SK-N-SH (cell line): ENCODE measurements at regions not wholly inside any gene's neighbourhood (a gene's known extent, or its start where the extent isn't known, plus 50 kb on each side); places are given as distances from the start of the nearest gene placed in this dataset.

Experiments
- CTCF ChIA-PET: fragments of 300-600, 350-600 bp; formaldehyde crosslinking; extraction: SDS; loops from one replicate; lab custom pipeline; 2021; lab: Yijun Ruan, JAX
- POLR2A ChIA-PET: fragments of 350-600 bp; sonication (Branson Sonifier 250); formaldehyde crosslinking; extraction: SDS; loops from one replicate; lab custom pipeline; 2020; ENCODE audit warnings: antibody characterized with exemption, inconsistent platforms; lab: Yijun Ruan, JAX
- DNase-seq: peaks from one replicate; pipeline ENCODE4 v3.0.0; 2012
- H2AFZ ChIP-seq: fragments of 200-600 bp; sonication (generic); 2 replicates; pipeline ENCODE4 v1.8.1; 2016; ENCODE audit warnings: antibody characterized with exemption, mild to moderate bottlenecking, low read depth
- H3F3A ChIP-seq: fragments of 200-600 bp; sonication (generic); replicated peaks from 2 replicates; pipeline ENCODE3; 2016; ENCODE audit warnings: antibody characterized with exemption, mild to moderate bottlenecking; ENCODE audit not compliant: insufficient read depth
- H3K27ac ChIP-seq, 2 experiments: fragments of 200-500 bp in 1 of 2; fragments of 200-600 bp in 1 of 2; sonication (Bioruptor generic) in 1 of 2; sonication (generic), shearing (Covaris generic) in 1 of 2; 2 replicates each; pipeline versions ENCODE4 v1.5.1 to v1.6.1; 2014 to 2016; ENCODE audit warnings: low read depth in 2 of 2, inconsistent platforms in 1 of 2, low read length in 1 of 2, mild to moderate bottlenecking in 1 of 2, mixed read lengths in 1 of 2
- H3K27me3 ChIP-seq: fragments of 200-600 bp; sonication (generic), shearing (Covaris generic); 2 replicates; pipeline ENCODE4 v1.6.1; 2016; ENCODE audit warnings: mixed run types; ENCODE audit not compliant: insufficient read depth
- H3K36me3 ChIP-seq, 2 experiments: fragments of 200-500 bp in 1 of 2; fragments of 200-600 bp in 1 of 2; sonication (Bioruptor generic) in 1 of 2; sonication (generic) in 1 of 2; replicated peaks in 1 of 2; 2 replicates each; pipeline versions ENCODE3 to v1.5.1; 2014 to 2016; ENCODE audit warnings: low read length in 1 of 2, mild to moderate bottlenecking in 1 of 2; ENCODE audit not compliant: insufficient read depth in 2 of 2, control insufficient read depth in 1 of 2
- H3K4me1 ChIP-seq, 2 experiments: fragments of 200-500 bp in 1 of 2; fragments of 200-600 bp in 1 of 2; sonication (Bioruptor generic) in 1 of 2; sonication (generic), shearing (Covaris generic) in 1 of 2; 2 replicates each; pipeline versions ENCODE4 v1.5.1 to v1.6.1; 2014 to 2016; ENCODE audit warnings: low read depth in 1 of 2, low read length in 1 of 2, mixed run types in 1 of 2; ENCODE audit not compliant: insufficient read depth in 2 of 2, control insufficient read depth in 1 of 2
- H3K4me2 ChIP-seq: fragments of 200-600 bp; sonication (generic), shearing (Covaris generic); 2 replicates; pipeline ENCODE4 v1.6.1; 2017; ENCODE audit warnings: mixed run types
- H3K4me3 ChIP-seq, 2 experiments: fragments of 200-500 bp in 1 of 2; fragments of 200-600 bp in 1 of 2; sonication (Bioruptor generic) in 1 of 2; sonication (generic), shearing (Covaris generic) in 1 of 2; 2 replicates each; pipeline versions ENCODE4 v1.5.1 to v1.8.1; 2014 to 2016; ENCODE audit warnings: low read depth in 2 of 2, inconsistent platforms in 1 of 2, low read length in 1 of 2, mild to moderate bottlenecking in 1 of 2, mixed read lengths in 1 of 2, moderate library complexity in 1 of 2
- H3K79me2 ChIP-seq: fragments of 200-600 bp; sonication (generic); 2 replicates; pipeline ENCODE4 v1.8.1; 2017; ENCODE audit warnings: mild to moderate bottlenecking; ENCODE audit not compliant: insufficient read depth
- H3K9ac ChIP-seq: fragments of 200-600 bp; sonication (generic); 2 replicates; pipeline ENCODE4 v1.6.1; 2017; ENCODE audit warnings: mixed run types
- H3K9me2 ChIP-seq: fragments of 200-600 bp; sonication (generic); 2 replicates; pipeline ENCODE4 v1.6.1; 2017; ENCODE audit warnings: mixed run types
- H3K9me3 ChIP-seq: fragments of 200-600 bp; sonication (generic); 2 replicates; pipeline ENCODE4 v1.6.1; 2017; ENCODE audit warnings: mixed run types, mild to moderate bottlenecking, moderate library complexity
- H4K20me1 ChIP-seq: fragments of 200-600 bp; sonication (generic); 2 replicates; pipeline ENCODE4 v1.6.1; 2017; ENCODE audit warnings: mild to moderate bottlenecking, mixed run types; ENCODE audit not compliant: insufficient read depth
- ELF1 ChIP-seq: IDR thresholded peaks from 2 replicates; pipeline ENCODE4 v1.4.0; 2012
- EP300 ChIP-seq, 2 experiments: IDR thresholded peaks; 2 replicates each; pipeline versions ENCODE4 v1.4.0 to v1.6.1; 2012; ENCODE audit warnings: borderline replicate concordance in 1 of 2, low read depth in 1 of 2, low read length in 1 of 2
- FOXJ3 ChIP-seq: sonication (generic); formaldehyde crosslinking; IDR thresholded peaks from 2 replicates; pipeline ENCODE4 v1.5.1; 2020; ENCODE audit warnings: mild to moderate bottlenecking, missing genetic modification reagents
- GABPA ChIP-seq: IDR thresholded peaks from 2 replicates; pipeline ENCODE4 v1.4.0; 2012; ENCODE audit warnings: low read depth, mild to moderate bottlenecking
- GATA2 ChIP-seq: sonication (generic); formaldehyde crosslinking; IDR thresholded peaks from 2 replicates; pipeline ENCODE4 v1.5.0; 2020; ENCODE audit warnings: mild to moderate bottlenecking, missing genetic modification reagents
- JUND ChIP-seq: IDR thresholded peaks from 2 replicates; pipeline ENCODE4 v1.4.0; 2012
- MEF2A ChIP-seq: IDR thresholded peaks from 2 replicates; pipeline ENCODE4 v1.4.0; 2012; ENCODE audit warnings: low read depth, borderline replicate concordance
- MXI1 ChIP-seq: IDR thresholded peaks from 2 replicates; pipeline ENCODE4 v1.6.1; 2012; ENCODE audit warnings: mild to moderate bottlenecking, low read depth, low read length, improper control_type of control experiment
- TAF1 ChIP-seq: IDR thresholded peaks from 2 replicates; pipeline ENCODE4 v1.6.1; 2012; ENCODE audit warnings: low read depth, mild to moderate bottlenecking, low read length, moderate library complexity, borderline replicate concordance
- TCF12 ChIP-seq: IDR thresholded peaks from 2 replicates; pipeline ENCODE4 v1.4.0; 2012
- TEAD4 ChIP-seq: IDR thresholded peaks from 2 replicates; pipeline ENCODE4 v1.4.0; 2012; ENCODE audit warnings: mild to moderate bottlenecking, borderline replicate concordance; ENCODE audit not compliant: insufficient read depth
- whole genome bisulfite sequencing: methylation state at CpG from one replicate; pipeline ENCODE4 v1.1.6; 2017; ENCODE audit warnings: low lambda C conversion rate; 5-methylcytosine and 5-hydroxymethylcytosine counted together
- TF ChIP-seq, protein P1 (sequence below): IDR thresholded peaks from 2 replicates; pipeline ENCODE4 v1.4.0; 2012; ENCODE audit warnings: low read depth, borderline replicate concordance
- TF ChIP-seq, protein P2 (sequence below): fragments of 200-600 bp; sonication (generic); IDR thresholded peaks from 2 replicates; pipeline ENCODE4 v1.6.1; 2017; ENCODE audit warnings: antibody characterized with exemption, mild to moderate bottlenecking, moderate library complexity
- TF ChIP-seq, protein P3 (sequence below): IDR thresholded peaks from 2 replicates; pipeline ENCODE4 v1.4.0; 2012; ENCODE audit warnings: low read depth
- TF ChIP-seq, protein P4 (sequence below): IDR thresholded peaks from 2 replicates; pipeline ENCODE4 v1.6.1; 2012; ENCODE audit warnings: mild to moderate bottlenecking, low read depth, low read length, moderate library complexity

DNA sequence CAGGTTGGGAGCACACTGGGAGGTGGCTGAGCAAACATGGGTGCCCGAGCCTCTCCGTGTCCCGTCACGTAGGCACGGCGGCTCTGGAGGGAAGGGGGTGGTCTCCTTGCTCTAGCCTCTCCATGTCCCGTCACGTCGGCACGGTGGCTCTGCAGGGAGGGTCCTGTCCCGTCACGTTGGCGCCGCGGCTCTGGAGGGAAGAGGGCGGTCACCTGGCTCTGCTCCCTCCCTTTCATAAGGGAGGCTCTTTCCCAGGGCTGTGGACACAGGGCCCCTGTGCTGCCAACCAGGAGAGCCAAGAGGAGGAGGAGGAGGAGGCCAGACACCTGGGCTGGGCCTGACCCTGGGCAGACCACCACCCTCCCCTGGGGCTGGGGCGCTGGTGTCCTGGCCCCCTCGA is 1173.7 kb downstream of the BRD1 start:
- no peaks in the 10 kb centered on the region for H3K9me2 ChIP-seq
- no peaks in the 10 kb centered on the region for H3K27me3 ChIP-seq
- H3K36me3 ChIP-seq = no peaks in the 10 kb centered on the region
- TF ChIP-seq, protein P1, sequence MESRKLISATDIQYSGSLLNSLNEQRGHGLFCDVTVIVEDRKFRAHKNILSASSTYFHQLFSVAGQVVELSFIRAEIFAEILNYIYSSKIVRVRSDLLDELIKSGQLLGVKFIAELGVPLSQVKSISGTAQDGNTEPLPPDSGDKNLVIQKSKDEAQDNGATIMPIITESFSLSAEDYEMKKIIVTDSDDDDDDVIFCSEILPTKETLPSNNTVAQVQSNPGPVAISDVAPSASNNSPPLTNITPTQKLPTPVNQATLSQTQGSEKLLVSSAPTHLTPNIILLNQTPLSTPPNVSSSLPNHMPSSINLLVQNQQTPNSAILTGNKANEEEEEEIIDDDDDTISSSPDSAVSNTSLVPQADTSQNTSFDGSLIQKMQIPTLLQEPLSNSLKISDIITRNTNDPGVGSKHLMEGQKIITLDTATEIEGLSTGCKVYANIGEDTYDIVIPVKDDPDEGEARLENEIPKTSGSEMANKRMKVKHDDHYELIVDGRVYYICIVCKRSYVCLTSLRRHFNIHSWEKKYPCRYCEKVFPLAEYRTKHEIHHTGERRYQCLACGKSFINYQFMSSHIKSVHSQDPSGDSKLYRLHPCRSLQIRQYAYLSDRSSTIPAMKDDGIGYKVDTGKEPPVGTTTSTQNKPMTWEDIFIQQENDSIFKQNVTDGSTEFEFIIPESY = no peak
- TF ChIP-seq JUND (no peak), FOXJ3 (CRISPR knock-in tag) (no peak), EP300 (IDR thresholded peaks at IDR 0.05; ENCODE audit: borderline replicate concordance in 1 of 2, low read depth in 1 of 2, low read length in 1 of 2) (no peak), GABPA (no peak), GATA2 (CRISPR knock-in tag) (no peak), ELF1 (no peak), TCF12 (no peak), TAF1 (no peak), TEAD4 (no peak), MXI1 (no peak), MEF2A (no peak)
- TF ChIP-seq, protein P2, sequence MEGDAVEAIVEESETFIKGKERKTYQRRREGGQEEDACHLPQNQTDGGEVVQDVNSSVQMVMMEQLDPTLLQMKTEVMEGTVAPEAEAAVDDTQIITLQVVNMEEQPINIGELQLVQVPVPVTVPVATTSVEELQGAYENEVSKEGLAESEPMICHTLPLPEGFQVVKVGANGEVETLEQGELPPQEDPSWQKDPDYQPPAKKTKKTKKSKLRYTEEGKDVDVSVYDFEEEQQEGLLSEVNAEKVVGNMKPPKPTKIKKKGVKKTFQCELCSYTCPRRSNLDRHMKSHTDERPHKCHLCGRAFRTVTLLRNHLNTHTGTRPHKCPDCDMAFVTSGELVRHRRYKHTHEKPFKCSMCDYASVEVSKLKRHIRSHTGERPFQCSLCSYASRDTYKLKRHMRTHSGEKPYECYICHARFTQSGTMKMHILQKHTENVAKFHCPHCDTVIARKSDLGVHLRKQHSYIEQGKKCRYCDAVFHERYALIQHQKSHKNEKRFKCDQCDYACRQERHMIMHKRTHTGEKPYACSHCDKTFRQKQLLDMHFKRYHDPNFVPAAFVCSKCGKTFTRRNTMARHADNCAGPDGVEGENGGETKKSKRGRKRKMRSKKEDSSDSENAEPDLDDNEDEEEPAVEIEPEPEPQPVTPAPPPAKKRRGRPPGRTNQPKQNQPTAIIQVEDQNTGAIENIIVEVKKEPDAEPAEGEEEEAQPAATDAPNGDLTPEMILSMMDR = no peak
- TF ChIP-seq, protein P3, sequence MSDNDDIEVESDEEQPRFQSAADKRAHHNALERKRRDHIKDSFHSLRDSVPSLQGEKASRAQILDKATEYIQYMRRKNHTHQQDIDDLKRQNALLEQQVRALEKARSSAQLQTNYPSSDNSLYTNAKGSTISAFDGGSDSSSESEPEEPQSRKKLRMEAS = no peak
- TF ChIP-seq, protein P4, sequence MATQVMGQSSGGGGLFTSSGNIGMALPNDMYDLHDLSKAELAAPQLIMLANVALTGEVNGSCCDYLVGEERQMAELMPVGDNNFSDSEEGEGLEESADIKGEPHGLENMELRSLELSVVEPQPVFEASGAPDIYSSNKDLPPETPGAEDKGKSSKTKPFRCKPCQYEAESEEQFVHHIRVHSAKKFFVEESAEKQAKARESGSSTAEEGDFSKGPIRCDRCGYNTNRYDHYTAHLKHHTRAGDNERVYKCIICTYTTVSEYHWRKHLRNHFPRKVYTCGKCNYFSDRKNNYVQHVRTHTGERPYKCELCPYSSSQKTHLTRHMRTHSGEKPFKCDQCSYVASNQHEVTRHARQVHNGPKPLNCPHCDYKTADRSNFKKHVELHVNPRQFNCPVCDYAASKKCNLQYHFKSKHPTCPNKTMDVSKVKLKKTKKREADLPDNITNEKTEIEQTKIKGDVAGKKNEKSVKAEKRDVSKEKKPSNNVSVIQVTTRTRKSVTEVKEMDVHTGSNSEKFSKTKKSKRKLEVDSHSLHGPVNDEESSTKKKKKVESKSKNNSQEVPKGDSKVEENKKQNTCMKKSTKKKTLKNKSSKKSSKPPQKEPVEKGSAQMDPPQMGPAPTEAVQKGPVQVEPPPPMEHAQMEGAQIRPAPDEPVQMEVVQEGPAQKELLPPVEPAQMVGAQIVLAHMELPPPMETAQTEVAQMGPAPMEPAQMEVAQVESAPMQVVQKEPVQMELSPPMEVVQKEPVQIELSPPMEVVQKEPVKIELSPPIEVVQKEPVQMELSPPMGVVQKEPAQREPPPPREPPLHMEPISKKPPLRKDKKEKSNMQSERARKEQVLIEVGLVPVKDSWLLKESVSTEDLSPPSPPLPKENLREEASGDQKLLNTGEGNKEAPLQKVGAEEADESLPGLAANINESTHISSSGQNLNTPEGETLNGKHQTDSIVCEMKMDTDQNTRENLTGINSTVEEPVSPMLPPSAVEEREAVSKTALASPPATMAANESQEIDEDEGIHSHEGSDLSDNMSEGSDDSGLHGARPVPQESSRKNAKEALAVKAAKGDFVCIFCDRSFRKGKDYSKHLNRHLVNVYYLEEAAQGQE = no peak
- H3K4me2 ChIP-seq = no peak overlapping the region
- no peaks in the 10 kb centered on the region for H3K79me2 ChIP-seq
- ChIA-PET POLR2A (no interaction called here), CTCF (no interaction called here)
- H3K27ac ChIP-seq = no peak overlapping the region
- H3K9me3 ChIP-seq = no peaks in the 10 kb centered on the region
- H3K4me3 ChIP-seq = no peak overlapping the region
- WGBS = no CpG with 5 or more reads among the region's 18 CpGs
- H3K9ac ChIP-seq = no peak overlapping the region
- DNase-seq = no peak
- H4K20me1 ChIP-seq = no peaks in the 10 kb centered on the region
- peaks cover 0 to 3% of the 10 kb centered on the region in 2 experiments; a peak in 1 of 4 replicates for H3K4me1 ChIP-seq
- no peak overlapping the region for H2AFZ ChIP-seq
- no peaks in the 10 kb centered on the region for H3F3A ChIP-seq
